GM21619 (cell line): ENCODE measurements at regions not wholly inside any gene's neighbourhood (a gene's known extent, or its start where the extent isn't known, plus 50 kb on each side); places are given as distances from the start of the nearest gene placed in this dataset.

ENCODE experiments used
- ATAC-seq: cut with Tn5 transposase; IDR thresholded peaks from one replicate; pipeline ENCODE4 v1.9.1; 2021; ENCODE audit not compliant: unreplicated experiment

DNA sequence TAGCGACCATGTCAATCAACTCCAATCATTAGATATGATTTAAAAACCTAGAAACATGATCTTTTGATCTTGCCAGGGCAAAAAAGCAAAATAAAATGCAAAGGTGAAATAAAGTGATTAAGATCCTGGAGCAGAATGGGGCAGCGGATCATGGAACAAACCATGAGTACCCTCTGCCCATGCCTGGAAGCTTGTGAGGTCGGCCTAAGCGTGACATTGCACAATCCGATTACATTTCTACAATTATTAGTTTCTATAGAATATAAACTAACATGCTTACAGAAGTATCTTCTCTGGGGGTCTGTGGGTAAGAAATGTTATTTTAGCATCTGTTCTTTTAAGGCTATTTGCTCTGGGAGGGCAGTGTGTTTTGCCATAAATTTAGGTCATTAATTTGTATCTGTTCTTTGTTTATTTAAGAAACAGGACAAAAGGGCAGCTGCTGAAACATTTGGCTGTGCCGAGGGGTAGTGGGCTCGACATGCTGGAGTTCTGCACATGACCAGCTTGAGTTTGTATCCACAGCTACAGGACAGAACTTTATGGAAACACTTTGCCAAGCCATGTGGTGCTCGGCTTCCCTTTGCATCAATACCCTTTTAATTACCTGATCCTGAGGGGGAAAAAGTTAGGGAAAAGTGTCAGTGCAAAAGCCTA is 55.9 kb downstream of the ZBTB18 start:
- ATAC-seq, result no peak

DNA sequence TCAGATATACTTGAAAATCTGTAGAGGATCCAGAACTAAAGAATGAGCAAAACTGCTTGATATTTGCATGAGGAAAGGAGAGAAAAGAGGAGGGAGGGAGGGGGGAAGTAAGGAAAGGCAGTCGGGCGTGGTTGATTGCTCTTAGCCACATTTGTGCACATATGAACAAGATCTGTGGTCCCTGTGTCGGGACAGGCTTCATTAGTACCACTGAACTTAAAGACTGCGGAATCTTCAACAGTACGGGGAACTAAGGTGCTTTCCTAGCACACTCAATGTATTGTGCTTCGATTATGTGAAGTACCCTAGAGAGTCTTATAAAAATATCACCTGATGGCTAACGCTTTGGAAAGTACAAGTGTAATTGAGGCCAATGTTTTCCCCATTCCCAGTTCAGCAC is 59.9 kb downstream of the ZBTB18 start:
- ATAC-seq, result no peak

DNA sequence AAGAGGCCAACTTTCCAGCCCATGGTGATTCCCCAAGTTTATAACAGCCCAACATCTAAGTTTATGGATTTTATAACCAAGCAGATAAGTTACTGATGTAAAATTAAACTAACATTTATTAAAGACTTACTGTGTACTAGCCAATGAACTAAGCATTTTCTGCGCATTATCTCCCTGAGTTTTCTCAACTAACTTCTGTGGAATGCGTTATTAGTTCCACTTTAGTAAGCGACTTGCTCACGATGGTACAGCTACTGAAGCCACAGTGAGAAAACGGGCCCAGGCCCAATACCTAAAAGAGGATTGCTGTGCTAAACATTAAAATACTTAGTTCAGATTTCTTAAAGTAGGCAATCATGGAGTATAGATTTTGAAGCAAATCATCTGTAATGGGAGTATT is 61.0 kb downstream of the ZBTB18 start:
- ATAC-seq, result no peak

DNA sequence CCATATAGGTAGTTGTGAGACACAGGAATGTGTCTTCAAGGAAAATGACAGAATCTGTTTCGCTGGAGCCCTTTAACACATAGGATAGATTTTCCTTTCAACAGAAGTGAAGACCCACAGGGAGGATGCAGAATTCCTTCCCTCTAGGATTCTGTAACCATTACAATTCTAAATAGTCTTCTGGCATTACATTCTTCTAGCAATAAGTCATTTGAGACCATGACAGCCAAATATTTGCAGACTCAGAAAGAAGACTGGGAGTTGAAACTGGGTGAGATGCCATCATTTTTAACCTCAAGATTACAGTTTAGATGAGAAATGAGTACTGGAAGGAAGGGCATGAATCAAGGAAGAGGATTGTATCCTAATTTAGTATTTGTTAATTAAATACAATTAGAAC is 61.6 kb downstream of the ZBTB18 start:
- no peak for ATAC-seq

DNA sequence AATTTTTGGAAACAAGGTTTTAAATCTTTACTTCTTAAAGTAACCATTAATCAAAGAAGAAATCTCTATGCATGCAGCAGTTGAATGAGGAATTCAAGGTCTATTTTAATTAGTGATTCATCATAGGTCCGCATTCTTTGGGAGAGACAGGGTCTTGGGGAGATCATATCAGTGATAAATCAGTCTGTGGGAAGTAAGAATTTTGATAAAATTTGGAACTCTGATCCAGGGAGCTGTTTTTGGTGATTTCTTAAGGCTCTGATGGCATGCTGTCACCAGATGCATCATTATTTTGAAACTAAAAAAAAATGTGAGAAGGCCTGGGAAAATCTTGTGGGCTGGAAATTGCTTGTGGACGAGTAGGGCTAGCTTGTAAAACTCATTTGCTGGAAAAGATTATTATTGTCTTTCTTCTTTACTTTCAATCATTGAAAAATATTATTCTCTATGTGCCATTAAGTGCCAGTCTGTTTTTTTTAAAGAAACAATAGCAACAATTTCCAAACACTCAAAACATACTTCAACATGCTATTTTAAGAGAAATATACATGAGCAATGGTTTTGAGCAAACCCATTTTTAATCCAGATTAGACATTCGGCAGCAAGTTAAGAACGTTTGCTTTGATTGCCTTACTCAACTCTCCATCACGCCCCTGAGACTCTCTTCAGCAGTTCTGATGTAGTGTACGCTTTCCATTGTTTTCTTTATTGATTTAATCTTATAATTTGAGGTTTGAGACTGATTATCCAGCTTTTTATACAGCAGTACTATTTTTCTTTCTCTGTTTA is 62.6 kb downstream of the ZBTB18 start:
- ATAC-seq, result no peak

DNA sequence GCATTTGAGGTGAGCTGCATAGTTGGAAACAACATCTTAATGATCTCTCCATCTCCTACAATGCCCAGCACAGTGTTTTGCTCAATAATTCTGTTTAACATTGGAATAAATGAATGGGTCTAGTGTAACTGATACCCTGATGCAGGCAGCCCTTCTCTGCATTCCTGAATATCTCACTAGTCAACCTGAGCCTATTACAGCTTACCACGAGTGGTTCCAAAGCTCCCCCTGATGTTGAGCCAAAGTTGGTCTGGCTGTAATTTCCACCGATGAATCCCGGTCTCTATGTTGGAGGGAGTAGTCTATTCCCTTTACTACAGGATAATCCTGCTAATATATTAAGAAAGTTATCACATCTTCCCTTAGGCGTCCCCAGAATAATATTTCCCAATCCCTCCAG is 63.8 kb downstream of the ZBTB18 start:
- ATAC-seq, result no peak

DNA sequence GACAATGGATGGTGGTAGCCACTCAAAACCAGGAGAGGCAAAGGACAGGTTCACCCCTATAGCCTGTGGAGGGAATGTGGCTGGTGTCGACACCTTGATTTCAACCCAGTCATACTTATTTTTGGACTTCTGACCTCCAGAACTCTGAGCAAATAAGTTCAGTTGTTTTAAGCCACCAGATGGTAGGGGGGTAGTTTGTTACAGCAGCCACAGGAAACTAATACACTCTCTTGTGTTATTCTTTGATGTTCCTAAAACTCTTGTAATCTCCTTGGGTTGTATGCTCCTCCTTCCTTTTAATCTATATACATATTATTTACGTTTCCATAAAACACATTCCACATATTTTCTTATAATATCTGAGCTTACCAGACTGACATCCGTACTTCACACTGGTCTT is 65.9 kb downstream of the ZBTB18 start:
- no peak for ATAC-seq

DNA sequence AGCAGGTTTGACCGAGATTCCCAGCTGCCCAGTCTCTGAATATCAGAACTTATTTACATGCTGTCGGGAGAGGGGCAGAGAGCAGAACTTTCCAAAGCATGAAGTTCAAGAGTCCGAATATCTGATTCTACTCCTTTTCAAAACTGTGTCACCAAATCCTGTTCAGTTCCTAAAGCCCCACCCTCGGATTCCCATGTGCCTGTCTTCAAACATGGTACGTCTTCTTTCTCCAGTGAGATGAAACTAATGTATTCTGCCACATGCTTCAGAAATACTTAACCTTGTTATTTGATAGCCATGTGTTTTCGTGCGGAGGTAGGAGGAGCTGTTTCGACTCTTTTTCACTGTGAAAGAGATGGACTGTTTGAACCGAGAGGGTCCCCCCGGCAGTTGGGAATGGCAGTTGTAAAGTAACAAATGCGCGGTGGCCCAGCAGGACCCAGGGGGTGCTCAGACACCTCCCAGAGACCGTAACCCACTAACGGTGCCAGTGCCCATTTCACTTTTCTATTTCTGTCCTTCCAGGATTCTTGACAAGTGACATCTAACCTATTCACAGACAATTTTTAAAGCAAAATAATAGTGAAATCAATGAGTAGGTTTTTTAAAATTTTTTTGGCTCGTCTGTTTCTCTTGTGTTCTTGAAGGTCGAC is 67.2 kb downstream of the ZBTB18 start:
- ATAC-seq, result no peak

DNA sequence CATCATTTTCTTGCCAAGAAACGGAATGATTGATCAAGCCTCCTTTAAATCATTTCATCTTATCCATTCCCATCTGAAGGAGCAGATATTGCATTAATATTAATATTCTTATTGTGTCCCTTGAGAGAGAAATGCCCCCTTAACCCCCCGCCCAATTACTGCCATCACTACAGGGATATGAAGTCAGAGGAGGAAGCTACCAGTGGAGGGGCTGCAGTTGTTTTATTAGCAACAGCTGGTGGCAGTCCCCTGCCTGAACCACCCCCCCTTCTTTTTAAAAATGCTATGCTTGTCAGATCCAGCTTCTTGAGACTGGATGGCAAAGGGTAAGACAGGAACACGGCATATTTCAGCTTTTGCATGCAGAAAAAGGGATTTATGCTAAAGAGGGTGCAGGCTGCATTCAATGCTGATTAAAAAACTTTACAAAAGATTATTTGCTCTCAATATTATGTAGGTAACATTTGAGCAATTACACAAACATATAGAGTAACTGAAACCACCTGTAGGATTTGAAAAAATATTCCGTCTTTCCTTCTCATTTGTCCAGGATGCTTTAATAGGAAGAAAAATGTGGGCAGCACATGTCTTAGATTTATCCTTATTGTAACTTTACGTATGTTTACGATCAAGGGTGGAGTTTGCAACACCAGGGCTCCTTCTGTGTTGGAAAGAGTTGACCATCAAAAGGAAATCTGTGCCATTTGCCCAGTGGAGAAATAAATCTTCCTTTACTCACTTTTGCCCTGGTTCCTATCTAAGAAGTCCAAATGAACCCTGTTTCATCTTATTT is 77.7 kb downstream of the ZBTB18 start:
- ATAC-seq, result no peak

DNA sequence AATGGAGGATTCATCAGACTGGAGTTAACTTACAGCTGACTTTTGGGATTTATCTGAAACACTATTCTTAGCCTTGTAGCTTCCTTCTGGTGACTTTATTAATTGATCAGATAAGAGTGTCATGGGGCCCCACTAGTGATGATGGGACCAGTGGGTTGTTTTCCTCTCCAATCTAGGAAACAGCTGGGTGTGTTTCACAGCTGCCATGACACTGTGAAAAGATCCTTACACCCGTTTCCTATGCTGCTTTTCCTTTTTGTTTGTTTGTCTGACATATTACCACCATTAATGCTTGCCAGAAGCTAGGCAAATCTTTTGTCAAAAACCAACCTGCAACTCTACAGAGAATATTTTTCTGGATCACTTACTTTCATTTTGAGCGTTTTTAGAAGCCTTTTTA is 86.2 kb downstream of the ZBTB18 start:
- no peak for ATAC-seq

DNA sequence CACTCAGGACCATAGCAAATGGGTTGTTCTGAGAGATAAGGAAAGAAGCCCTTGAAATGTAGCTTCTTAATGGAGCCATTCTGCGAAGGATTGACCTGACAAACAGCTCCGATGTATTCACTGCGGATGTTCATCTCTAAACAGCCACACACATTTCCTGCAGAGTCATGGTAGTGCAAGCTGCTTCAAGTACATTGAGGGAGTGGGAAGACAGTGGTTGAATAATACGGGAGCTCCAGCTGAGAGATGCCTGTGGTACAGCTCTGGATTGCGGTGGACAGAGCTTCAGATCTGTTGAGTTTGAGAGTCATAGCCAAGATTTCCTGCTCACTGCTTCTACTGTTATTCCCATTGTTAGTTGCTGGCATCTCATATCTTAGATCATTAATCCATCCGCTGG is 86.6 kb downstream of the ZBTB18 start:
- ATAC-seq, result no peak

DNA sequence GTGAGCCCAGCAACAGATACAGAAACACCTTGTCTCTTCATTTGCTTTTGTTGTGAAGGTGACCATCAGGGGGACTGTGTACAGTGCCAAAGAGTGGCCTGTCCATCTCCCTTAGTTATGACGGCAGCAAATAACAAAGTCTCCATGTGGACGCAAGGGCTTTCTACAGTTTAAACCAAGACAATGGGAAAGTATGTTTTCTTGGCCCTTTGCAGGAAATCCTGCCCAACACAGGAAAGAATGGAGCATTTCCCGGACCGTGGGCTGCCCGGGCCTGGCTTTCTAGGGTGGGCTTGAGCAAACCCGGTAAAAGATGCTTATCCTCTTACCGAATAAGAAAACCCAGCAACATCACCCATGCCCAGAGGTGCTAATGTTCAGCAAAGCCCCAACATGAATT is 87.3 kb downstream of the ZBTB18 start:
- ATAC-seq, result no peak

DNA sequence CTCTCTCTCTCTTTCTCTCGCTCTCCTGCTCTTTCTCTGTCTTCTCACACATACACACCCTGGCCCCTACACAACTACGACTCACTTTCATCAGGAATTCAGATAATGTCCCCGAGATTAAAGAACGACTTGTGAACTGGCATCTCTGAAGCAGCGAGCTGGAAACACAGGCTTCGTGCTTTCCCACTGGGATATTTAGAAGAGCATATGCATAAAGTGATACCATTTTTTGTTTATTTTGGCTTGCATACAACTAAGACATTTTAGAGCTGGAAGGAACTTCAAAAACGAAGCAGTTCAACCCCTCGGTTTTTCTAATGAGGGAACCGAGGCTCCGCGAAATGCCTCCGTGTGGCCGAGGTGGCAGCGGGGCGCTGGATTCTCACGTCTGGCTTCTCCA is 88.6 kb downstream of the ZBTB18 start:
- ATAC-seq, result no peak

DNA sequence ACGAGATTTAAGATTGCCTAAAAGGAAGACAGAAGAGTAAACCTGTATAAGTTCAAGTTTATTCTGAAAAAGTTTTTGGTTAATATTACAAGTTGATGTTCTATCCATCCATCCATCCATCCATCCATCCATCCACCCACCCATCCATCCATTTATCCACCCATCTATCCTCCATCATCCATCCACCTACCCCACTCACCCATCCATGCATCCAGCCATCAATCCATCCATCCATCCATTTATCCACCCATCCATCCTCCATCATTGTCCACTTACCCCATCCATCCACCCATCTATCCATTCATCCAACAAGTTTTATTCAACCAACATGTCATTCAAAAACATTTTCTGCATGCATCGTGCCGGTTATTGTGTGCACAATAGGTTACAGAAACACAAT is 89.3 kb downstream of the ZBTB18 start:
- no peak for ATAC-seq

DNA sequence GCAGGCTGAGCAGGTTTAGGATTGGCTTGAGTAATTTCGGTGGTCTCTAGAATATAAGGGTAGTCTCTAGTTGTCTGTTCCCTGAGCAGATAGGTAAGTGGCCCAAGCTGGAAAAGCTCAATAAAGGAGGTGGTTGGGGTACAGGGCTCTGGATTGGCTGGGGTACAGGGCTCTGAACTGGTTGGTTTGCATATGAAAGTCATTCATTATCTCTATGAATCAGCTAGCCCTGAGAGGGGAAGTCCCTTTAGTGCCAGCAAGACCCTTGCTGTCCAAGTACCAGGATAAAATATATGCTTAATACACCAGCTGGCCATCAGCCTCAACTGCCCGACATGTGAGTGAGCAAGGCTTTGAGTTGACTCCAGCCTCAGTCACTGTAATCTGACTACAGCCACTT is 93.0 kb downstream of the ZBTB18 start:
- ATAC-seq, result no peak

DNA sequence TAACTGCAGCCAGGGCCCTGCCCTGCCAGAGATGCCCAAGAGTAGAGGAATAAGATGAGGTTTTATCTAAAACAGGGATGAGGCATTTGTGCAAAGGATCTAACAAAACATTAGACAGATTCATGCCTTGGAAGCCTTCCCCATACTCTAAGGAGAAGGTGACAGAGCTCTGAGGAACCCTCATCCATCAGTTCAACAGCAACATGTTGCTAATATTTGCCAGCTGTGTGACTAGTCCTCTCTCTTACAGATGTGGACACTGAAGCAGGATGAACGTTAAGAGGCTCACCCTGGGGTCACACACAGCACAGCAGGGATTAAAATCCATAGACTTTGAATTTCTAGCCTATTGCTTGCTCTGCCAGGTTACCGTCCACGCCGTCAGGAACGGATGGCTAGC is 99.0 kb downstream of the ZBTB18 start:
- no peak for ATAC-seq

DNA sequence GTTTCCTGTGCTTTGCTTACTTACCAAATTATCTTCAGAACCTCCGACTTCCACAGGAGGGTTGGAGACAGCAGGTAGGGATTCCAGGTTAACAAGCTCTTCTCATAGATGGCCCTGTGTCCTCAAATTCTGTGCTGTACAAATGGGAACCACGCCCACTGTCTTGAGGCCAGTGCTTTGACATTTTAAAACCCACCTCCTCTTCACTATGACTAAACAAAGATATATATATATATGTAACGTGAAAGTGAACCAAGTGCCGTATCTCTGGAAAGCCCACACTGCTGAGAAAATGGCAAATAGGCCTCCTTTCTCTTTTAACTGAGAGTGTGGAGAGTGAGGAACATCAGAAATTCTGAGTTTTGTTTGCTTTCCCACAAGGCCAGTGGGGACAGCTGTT is 99.6 kb downstream of the ZBTB18 start:
- ATAC-seq, result no peak

DNA sequence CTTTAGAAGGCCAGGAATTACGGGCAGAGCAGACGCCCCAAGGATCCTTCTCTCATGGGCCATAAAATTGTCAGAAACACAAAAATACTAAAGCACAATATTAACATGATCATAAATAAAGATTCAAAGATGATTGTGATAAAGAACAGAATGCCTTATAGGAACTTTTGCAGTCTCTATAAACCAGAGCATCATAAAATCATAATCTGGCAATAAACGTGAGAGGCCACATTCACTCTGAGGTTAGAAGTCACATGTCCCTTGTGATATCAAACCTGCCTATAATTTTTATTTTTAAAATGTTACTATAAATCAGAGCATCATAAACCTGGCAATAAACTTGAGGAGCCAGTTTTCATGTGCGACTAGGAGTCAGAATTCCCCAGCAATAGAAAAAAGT is 100.5 kb downstream of the ZBTB18 start:
- ATAC-seq, result no peak

DNA sequence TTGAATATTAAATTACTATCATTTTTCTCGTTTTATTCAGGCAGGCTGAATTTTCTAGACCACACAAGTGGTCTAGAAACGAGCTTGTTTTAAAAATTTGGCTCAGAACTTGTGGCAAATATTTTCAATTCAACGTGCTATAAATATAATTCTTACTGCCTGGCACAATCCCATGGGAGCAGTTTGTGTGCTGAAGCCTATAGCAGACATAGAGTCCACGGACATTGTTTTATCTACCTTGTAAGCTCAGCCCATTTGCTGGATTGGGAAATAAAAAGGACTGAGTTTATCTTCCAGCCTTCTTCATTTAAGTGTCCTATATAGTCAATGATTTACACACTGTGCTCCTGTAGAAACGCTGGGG is 103.4 kb downstream of the ZBTB18 start:
- ATAC-seq, result no peak

DNA sequence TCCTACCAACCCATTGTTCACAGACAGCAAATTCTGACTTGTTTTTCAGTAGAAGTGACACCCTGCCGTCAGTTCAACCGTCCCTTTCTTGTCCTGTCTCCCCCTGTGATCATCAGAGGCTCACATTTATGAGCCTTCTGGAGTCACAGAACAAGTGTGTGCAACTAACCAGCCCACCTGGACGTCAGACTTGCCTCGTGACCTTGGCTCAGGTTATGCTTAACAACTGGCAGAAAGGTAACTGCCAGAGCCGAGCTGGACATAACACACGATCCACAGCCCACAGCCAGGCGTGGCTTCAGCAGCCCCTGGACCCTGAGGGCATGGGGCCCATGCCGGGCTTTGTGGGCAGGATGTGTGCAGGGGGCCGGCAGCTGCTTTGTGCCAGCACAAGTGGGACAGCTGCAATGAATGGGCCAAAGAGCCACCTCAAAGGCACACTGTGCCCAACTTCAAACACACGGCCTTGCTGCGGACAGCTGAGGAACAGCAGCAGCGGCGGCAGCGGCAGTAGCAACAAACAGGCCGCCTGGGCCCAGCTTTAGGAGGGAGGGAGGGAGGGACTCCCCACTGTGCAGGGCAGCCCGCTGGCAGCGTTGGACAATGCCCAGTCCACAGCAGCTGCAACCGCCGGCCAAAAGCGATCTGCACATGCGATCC is 103.9 kb downstream of the ZBTB18 start:
- ATAC-seq, result no peak

DNA sequence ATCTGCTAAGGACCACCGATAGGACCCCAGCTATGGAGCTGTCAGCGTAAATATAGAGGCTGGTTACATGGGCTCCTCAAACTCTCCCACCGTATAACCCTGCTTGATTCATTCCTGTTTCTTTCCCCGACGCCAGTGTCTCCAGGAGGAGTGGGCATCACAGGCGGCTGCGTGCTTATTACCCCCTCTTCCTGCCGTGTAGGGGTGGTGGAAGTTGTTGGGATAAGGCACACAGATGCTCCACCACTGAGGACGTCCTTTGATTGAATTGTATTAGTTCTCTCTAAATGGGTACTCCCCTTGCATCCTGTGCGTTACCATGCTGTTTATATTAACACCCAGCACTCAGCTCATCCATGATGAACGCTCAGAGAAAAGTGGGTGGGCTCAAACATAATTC is 104.6 kb downstream of the ZBTB18 start:
- ATAC-seq, result no peak
